Spleen (tissue), 7 donors: ENCODE measurements at regions not wholly inside any gene's neighbourhood (a gene's known extent, or its start where the extent isn't known, plus 50 kb on each side); places are given as distances from the start of the nearest gene placed in this dataset.

Experiments
- POLR2A ChIP-seq, 3 donors: fragments of 450-650 bp; IDR thresholded peaks; one replicate each; pipeline ENCODE4 v1.5.1; 2017; ENCODE audit warnings: antibody characterized with exemption in 3 of 3, mild to moderate bottlenecking in 1 of 3
- TF ChIP-seq, protein P1 (sequence below), 11 experiments: fragments of 200-600 bp in 7 of 11; fragments of 450-650 bp in 4 of 11; sonication (generic) in 4 of 11; IDR thresholded peaks in 8 of 11; conservative IDR thresholded peaks in 3 of 11; 1 replicate in 7 of 11; 2 replicates in 4 of 11; pipeline versions ENCODE4 v1.4.0 to v1.8.0; 2016 to 2021; ENCODE audit warnings: antibody characterized with exemption in 11 of 11, inconsistent platforms in 4 of 11, mild to moderate bottlenecking in 1 of 11
- donor health status: DM: no; HTN: no; CAD: no; lungs with moderate emphysema.
- donor health status: DM: no; HTN: no; CAD: no.
- donor health status: DM: no; HTN: no; CAD: no.

DNA sequence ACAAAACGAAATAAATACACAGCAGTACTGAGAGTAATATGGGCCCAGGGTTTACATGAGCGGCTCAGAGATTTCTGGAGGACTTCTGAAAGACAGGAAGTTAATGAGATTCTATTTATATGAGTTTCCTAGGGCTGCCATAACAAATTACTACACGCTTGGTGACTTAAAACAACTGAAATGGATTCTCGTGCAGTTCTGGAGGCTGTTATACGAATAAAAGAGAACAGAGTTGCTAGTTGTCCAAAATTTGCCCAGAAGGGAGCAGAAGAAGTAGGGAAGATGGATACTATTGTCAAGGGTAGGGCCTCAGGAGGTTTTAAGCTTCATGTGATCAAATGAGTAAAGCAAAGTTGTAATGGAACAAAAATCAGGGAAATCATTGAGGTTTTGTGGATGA lies 173.1 kb upstream of the LYSMD4 start:
- TF ChIP-seq POLR2A (IDR thresholded peaks at IDR 0.05), result no peak
- TF ChIP-seq, protein P1, sequence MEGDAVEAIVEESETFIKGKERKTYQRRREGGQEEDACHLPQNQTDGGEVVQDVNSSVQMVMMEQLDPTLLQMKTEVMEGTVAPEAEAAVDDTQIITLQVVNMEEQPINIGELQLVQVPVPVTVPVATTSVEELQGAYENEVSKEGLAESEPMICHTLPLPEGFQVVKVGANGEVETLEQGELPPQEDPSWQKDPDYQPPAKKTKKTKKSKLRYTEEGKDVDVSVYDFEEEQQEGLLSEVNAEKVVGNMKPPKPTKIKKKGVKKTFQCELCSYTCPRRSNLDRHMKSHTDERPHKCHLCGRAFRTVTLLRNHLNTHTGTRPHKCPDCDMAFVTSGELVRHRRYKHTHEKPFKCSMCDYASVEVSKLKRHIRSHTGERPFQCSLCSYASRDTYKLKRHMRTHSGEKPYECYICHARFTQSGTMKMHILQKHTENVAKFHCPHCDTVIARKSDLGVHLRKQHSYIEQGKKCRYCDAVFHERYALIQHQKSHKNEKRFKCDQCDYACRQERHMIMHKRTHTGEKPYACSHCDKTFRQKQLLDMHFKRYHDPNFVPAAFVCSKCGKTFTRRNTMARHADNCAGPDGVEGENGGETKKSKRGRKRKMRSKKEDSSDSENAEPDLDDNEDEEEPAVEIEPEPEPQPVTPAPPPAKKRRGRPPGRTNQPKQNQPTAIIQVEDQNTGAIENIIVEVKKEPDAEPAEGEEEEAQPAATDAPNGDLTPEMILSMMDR (IDR thresholded peaks at IDR 0.05 in 8 of 11, conservative IDR thresholded peaks at IDR 0.05 in 3 of 11), result no peak
